ENCODE measurements at regions not wholly inside any gene's neighbourhood (a gene's known extent, or its start where the extent isn't known, plus 50 kb on each side); places are given as distances from the start of the nearest gene placed in this dataset.

GRCh38 chr2:118257696-118258095, 169.4 kb downstream of the INSIG2 start:
- no peak for DNase-seq

GRCh38 chr2:118255771-118256372, 167.6 kb downstream of the INSIG2 start:
- DNase-seq: no peak

DNA sequence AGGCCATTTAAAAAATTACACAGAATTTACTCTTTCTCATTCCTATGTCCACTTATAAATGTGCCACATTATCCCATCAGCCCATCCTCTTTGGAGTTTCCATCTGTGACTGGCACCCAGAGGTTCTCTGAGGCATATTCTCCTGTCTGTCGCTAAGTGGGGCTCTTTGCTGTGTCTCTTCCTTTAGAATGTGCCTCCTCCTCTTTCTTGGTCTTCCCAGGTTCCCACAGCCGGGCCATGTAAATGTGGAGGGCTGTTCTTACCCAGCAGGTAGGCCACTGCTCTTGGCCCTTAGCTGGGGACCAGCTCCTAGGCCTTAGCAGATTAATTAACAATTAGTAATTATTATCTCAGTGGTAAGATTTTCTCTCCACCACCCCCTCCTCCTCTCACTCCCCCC, 167.0 kb downstream of the INSIG2 start:
- no peak for DNase-seq

DNA sequence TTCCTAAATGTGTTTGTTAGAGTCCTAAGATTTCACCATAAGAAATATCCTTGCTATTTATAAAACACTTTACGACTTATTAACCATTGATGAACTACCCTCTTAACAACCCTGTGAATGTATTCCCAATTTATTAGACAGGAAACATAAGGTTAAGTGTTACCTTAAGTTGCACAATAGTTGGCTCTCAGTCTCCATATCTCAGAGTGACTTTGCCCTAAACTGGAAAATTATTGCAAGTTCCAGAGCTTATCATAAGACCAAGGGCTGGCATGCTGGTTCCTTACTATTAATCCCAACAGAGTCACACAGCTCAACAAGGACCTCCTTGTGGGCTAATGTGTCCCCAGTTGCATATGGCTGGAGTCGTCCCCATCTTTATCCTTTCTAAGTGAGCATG, 165.8 kb downstream of the INSIG2 start:
- DNase-seq: no peak

DNA sequence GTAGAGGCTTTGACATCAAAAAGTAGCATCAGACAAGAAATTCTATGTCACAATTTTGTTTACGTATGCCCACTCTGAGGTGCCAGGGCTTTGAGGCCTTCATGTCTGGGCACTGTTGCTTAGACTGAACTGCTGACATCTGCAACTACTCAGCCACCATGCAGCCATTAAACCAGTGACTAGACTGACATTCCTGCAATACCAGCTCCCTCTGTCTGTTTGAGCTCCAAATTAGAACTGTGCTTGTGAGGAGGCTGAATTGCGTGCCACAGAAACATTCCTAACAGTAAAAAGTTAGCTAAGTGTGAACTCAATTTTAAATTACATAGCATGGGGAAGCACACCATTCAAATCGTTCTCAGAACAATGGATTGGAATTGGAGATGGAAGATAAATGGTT, 163.2 kb downstream of the INSIG2 start:
- no peak for DNase-seq

GRCh38 chr2:118250463-118250862, 162.2 kb downstream of the INSIG2 start:
- no peak for DNase-seq

DNA sequence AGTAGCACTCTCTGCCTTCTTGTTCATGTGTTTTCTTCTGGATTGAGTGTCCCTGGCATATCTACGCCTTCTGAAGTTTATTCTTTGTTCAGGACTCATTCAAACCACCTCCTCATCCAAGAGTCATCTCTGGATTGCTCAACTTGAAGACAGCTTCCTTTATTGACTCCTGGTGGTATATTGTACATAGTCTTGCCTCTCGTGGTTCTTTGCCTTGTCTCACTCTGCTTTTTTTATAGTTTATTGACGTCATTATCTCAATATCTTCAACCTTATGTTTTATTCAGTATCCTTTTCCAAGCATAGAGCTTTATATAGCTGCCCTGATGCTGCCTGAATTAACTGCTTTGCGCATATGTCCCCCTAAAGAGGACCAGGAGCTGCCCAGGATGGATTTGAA, 161.7 kb downstream of the INSIG2 start:
- no peak for DNase-seq

DNA sequence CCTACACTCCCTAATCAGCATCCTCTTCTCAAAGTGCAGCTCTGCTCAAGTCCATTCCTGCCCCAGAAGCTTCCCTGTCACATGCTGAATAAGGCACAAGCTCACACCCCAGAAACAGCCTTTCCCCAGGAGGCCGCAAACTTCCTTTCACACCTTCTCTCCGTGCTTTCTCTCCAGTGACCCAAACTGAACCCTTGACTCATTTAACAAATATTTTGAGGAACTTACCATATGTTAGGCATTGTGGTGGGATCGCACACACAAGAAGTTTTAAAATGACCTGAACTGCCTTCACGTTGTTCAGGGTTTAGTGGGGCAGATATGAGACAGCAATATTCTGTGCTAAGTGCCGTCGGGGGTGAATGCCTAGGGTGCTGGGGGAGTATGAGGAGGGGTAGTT, 161.3 kb downstream of the INSIG2 start:
- no peak for DNase-seq

GRCh38 chr2:118246726-118247125, 158.5 kb downstream of the INSIG2 start:
- no peak for DNase-seq

DNA sequence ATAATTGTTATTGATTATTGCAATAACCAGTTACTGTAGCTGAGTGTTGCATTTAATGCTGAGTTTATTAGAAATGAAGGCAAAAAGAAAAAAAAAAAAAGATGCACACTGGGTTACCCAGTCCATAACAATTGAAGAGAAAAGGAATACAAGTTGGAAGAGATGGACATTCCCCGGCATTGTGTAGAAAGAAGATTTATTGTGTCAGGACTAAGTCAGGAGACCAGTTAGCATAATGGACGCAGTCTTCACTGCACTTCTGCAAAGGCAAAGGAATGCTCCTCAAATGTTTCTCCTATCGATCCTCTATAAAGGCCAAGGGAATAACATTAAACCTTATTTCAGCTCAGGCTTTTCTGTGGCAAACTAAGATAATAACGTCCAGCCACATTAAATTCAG, 157.8 kb downstream of the INSIG2 start:
- DNase-seq: no peak

DNA sequence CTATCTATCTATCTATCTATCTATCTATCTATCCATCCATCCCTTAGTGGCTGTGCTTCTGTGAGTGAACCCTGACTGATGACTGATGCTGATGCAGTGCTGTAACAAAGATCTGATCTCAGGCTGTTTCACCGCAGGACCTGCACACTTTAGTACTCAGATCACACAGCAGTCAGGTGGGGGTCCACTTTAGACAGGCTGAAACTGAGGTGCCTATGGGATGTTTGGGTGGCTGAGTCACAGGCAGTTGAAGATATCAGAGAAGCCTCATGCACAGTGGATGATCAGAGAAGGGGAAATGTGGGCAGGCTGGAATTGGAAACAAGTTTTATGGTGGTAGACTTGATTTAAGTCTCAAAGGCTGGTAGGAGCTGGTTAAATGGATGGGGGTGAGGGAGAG, 156.4 kb downstream of the INSIG2 start:
- DNase-seq: no peak

DNA sequence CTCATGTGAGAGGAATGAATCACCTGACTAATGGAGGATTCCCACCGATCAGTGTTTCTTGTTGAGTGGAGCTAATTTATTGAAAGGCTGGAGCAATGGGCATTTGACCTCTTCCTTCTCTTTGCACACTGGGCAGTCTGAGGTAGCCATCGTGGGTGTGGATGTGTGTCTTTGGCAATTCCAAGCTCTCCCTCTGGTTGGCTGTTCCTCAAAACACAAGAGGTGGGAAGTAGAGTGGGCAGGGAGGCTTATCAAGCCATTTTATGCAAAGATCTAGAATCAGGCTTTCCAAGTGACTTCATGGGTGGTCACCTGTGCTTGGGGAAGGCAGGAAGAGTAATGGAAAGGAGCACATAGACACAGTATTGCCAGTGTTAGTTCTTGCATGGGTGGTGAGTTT, 154.8 kb downstream of the INSIG2 start:
- no peak for DNase-seq

- no peak for DNase-seq
These were observed 153.9 kb downstream of the INSIG2 start for GRCh38 chr2:118242216-118242615.

- no peak for DNase-seq
These were observed 152.9 kb downstream of the INSIG2 start for GRCh38 chr2:118241128-118241527.

DNA sequence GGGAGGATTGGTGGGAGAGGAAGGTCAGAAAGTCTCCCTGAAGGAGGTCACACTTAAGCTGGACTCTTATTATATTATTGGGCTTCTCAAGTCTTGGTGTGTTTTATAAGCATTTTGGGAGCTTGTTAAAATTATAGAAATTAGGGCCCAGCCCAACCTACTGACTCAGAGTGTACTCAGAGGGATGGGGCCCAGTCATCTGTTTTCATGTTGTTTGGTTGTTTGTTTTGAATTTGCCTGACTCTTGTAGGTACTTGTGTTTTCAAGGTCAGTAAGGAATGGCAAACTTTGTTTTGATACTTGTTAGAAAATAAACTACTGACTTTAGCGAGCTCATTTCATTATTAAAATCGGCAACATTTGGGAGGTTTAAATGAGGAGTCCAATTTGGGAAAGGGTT, 152.0 kb downstream of the INSIG2 start:
- no peak for DNase-seq

DNA sequence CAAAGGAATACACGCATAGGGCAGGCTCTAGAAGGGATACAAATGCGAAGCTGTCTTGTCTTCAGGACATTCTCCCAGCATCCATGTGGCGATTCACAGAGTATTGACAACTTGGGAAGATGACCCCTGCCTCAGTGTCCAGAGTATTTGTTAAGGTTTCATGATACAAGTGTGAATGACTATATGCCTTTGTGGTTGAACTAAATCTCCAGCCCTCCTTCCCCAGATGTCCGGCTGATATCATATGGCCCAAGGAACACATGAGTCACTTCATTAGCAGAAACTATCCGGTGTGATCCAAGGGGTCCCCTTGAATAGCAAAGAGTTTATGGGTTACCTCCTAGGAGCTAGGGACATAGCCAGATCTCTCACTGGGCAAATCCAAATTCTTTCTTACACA, 151.0 kb downstream of the INSIG2 start:
- DNase-seq: no peak

- no peak for DNase-seq
These were observed 149.2 kb downstream of the INSIG2 start for GRCh38 chr2:118237451-118237850.

DNA sequence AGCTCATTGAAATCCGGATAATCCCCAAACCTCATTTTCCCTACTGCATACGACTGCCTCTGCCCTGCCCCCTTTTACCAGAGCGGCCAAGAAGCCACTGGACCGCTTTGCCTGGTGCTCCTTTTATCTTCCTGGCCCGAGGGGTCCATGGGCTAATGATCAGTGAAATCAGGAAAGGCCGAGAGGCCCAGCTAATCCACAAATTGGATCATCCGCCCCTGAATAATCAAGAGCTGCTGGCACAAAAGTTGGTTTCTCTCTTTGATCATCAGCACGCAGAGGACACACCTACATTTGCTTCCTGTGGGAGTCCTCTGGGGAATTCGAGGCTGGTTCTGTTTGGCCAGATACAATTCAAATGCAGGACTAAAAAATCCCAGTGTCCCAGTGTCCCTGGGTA, 144.5 kb downstream of the INSIG2 start:
- no peak for DNase-seq

GRCh38 chr2:118232391-118232790, 144.1 kb downstream of the INSIG2 start:
- no peak for DNase-seq

DNA sequence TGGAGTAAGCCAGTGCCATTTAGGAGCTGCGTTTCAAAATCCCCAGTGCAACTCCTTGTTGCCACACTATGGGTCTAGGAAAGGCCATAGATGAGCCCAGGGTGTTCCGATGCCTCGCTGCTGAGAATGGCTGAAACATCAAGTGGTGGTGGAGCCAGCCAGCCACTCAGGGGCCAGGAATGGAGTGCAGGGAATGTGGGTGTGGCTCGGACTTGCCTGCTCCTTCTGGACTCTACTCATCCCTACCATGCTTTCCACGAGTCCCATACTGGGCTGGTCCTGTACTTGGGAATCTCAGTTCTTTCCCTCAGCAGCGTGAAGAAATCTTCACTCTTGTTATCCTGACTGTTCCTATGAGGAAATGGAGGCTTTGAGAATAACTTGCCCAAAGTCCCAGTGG, 143.5 kb downstream of the INSIG2 start:
- DNase-seq: no peak

GRCh38 chr2:118227698-118228508, 139.6 kb downstream of the INSIG2 start:
- no peak for DNase-seq

GRCh38 chr2:118225666-118226065, 137.4 kb downstream of the INSIG2 start:
- no peak for DNase-seq

GRCh38 chr2:118224895-118225311, 136.6 kb downstream of the INSIG2 start:
- DNase-seq: no peak

- no peak for DNase-seq
These were observed 136.0 kb downstream of the INSIG2 start for GRCh38 chr2:118223992-118224894.
